DND-41 (cell line): ENCODE measurements at regions not wholly inside any gene's neighbourhood (a gene's known extent, or its start where the extent isn't known, plus 50 kb on each side); places are given as distances from the start of the nearest gene placed in this dataset.
A peak's percentile ranks its signal among the peaks of the same experiment; 100 is the strongest.

Experiments
- ATAC-seq: fragments of 200-7000 bp; cut with Tn5 transposase; 3 replicates; pipeline ENCODE4 v1.9.1; 2021; ENCODE audit warnings: low read depth; ENCODE audit not compliant: insufficient read depth
- DNase-seq: peaks from one replicate; pipeline ENCODE4 v3.0.0-alpha.2; 2020
- H2AFZ ChIP-seq: 2 replicates; pipeline ENCODE4 v1.6.0; 2012; ENCODE audit warnings: low read depth, low read length
- H3K27ac ChIP-seq: 2 replicates; pipeline ENCODE4 v1.5.1; 2012; ENCODE audit warnings: low read length, inconsistent platforms
- H3K27me3 ChIP-seq: fragments of 200-600 bp; sonication (generic); 2 replicates; pipeline ENCODE4 v1.6.0; 2012; ENCODE audit warnings: low read length, mild to moderate bottlenecking, inconsistent platforms; ENCODE audit not compliant: insufficient read depth, poor library complexity
- H3K36me3 ChIP-seq: 2 replicates; pipeline ENCODE4 v1.5.1; 2012; ENCODE audit warnings: low read length, inconsistent platforms; ENCODE audit not compliant: insufficient read depth
- H3K4me1 ChIP-seq: 2 replicates; pipeline ENCODE4 v1.5.1; 2012; ENCODE audit warnings: mild to moderate bottlenecking, low read length; ENCODE audit not compliant: insufficient read depth
- H3K4me2 ChIP-seq: 2 replicates; pipeline ENCODE4 v1.6.0; 2012; ENCODE audit warnings: mild to moderate bottlenecking, moderate library complexity, low read length, inconsistent platforms; ENCODE audit not compliant: insufficient read depth
- H3K4me3 ChIP-seq, 2 experiments: fragments of 200-600 bp in 1 of 2; shearing (Covaris generic) in 1 of 2; 2 replicates each; pipeline ENCODE4 v1.5.1; 2012 to 2016; ENCODE audit warnings: inconsistent platforms in 2 of 2, low read length in 2 of 2, mild to moderate bottlenecking in 2 of 2, low read depth in 1 of 2, moderate library complexity in 1 of 2
- H3K79me2 ChIP-seq: 2 replicates; pipeline ENCODE4 v1.6.0; 2012; ENCODE audit warnings: low read length, inconsistent platforms; ENCODE audit not compliant: insufficient read depth
- H3K9ac ChIP-seq: 2 replicates; pipeline ENCODE4 v1.6.0; 2012; ENCODE audit warnings: low read depth, mild to moderate bottlenecking, inconsistent platforms, low read length, moderate library complexity
- H3K9me3 ChIP-seq: 2 replicates; pipeline ENCODE4 v1.5.1; 2012; ENCODE audit warnings: low read length, moderate library complexity, mild to moderate bottlenecking, inconsistent platforms; ENCODE audit not compliant: insufficient read depth, severe bottlenecking
- H4K20me1 ChIP-seq: 2 replicates; pipeline ENCODE4 v1.6.0; 2012; ENCODE audit warnings: low read length; ENCODE audit not compliant: insufficient read depth
- CTCF ChIP-seq: IDR thresholded peaks from 2 replicates; pipeline ENCODE4 v1.5.1; 2012; ENCODE audit warnings: borderline replicate concordance, low read length, moderate library complexity, mild to moderate bottlenecking; ENCODE audit not compliant: poor library complexity, severe bottlenecking; ENCODE audit errors: extremely low read depth
- EZH2 ChIP-seq: IDR thresholded peaks from 3 replicates; pipeline ENCODE4 v1.6.1; 2012; ENCODE audit warnings: borderline replicate concordance, low read depth, mild to moderate bottlenecking, moderate library complexity, low read length, inconsistent platforms; ENCODE audit not compliant: severe bottlenecking

GRCh38 chr17:63039342-63039741, 73.3 kb downstream of the TANC2 start:
- H4K20me1 ChIP-seq: no peaks in the 10 kb centered on the region
- DNase-seq (peak; percentile 9), ATAC-seq (peak; percentile 60; the same call in 1 of the 3 replicates)
- no peak overlapping the region for H2AFZ ChIP-seq
- no peaks in the 10 kb centered on the region for H3K27me3 ChIP-seq
- 0 out of 2 replicates have a peak, but pooled peaks cover 3% of the 10 kb centered on the region for H3K4me1 ChIP-seq
- no peak overlapping the region for H3K4me2 ChIP-seq
- no peak overlapping the region for H3K4me3 ChIP-seq
- no peaks in the 10 kb centered on the region for H3K9me3 ChIP-seq
- H3K27ac ChIP-seq: no peak overlapping the region
- no peak overlapping the region for H3K9ac ChIP-seq
- no peaks in the 10 kb centered on the region for H3K79me2 ChIP-seq
- TF ChIP-seq EZH2 (no peak), CTCF (no peak)
- no peaks in the 10 kb centered on the region for H3K36me3 ChIP-seq

DNA sequence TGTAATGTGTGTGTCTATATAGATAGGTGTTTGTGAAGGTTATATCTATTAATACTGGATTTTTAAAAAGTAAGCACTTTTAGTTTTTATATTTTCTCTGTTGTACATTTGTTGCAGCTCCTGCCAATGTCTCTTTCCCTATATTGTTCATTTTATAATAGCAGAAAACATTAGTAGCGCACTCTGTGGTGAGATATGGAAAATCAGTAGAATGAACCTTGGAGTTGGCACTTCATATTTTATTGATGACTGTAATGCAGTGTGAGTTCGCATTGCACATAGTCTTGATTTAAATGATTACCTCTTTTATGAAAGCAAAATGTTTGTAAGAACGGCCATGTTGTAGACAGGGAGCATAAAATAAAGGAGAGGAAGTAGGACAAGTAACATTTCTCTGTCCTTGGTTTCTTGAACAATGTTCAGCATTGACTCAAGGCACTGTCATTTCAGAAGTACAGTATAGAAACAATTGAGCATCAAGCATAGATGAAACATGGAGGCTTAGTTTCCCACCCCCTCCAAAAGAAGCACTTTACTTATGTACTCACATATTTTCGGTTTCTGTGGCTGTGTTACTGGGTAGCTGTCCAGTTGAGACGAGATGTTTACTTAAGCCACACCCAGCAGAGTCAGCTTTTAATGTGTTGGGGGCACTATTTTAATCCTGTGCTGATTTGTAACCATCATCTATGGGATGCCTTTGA, 74.0 kb downstream of the TANC2 start:
- no peaks in the 10 kb centered on the region for H3K9me3 ChIP-seq
- no peak overlapping the region for H3K4me3 ChIP-seq
- DNase-seq: no peak
- H3K27ac ChIP-seq: no peak overlapping the region
- no peaks in the 10 kb centered on the region for H3K36me3 ChIP-seq
- H3K79me2 ChIP-seq: no peaks in the 10 kb centered on the region
- H3K4me1 ChIP-seq: 0 out of 2 replicates have a peak, but pooled peaks cover 3% of the 10 kb centered on the region
- H4K20me1 ChIP-seq: no peaks in the 10 kb centered on the region
- no peak overlapping the region for H3K9ac ChIP-seq
- no peak for ATAC-seq
- H3K4me2 ChIP-seq: no peak overlapping the region
- no peak for TF ChIP-seq EZH2
- H2AFZ ChIP-seq: no peak overlapping the region
- no peaks in the 10 kb centered on the region for H3K27me3 ChIP-seq

DNA sequence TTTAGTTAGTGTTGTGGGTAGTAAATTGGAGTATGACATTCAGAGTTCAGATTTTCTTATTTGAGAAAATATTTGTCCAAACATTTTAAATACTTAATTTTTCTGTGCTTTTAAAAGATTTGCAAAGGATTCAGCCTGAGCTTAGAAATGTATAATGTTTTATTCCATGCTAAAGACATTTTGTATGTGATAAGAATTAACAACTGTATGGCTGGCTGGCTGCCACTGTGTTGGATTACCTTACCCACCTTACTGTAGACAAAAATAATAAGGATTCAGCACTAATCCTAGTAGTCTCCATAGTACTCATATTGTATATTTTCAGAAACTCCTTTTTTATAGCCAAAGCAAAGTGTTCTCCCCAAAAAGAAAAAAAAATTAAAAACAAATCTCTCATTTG, 74.8 kb downstream of the TANC2 start:
- Histone ChIP-seq H3K27me3 (no peaks in the 10 kb centered on the region), H3K4me3 (no peak overlapping the region), H3K79me2 (no peaks in the 10 kb centered on the region), H3K9me3 (no peaks in the 10 kb centered on the region), H3K27ac (no peak overlapping the region), H3K4me2 (no peak overlapping the region), H2AFZ (no peak overlapping the region), H4K20me1 (no peaks in the 10 kb centered on the region), H3K9ac (no peak overlapping the region), H3K36me3 (no peaks in the 10 kb centered on the region), H3K4me1 (0 out of 2 replicates have a peak, but pooled peaks cover 3% of the 10 kb centered on the region)
- DNase-seq (no peak), ATAC-seq (no peak)
- TF ChIP-seq EZH2: no peak
- TF ChIP-seq CTCF: no peak

GRCh38 chr17:63041251-63041650, 75.2 kb downstream of the TANC2 start:
- Histone ChIP-seq H3K4me1 (0 out of 2 replicates have a peak, but pooled peaks cover 3% of the 10 kb centered on the region), H2AFZ (no peak overlapping the region), H4K20me1 (no peaks in the 10 kb centered on the region), H3K9me3 (no peaks in the 10 kb centered on the region), H3K27ac (no peak overlapping the region), H3K4me2 (no peak overlapping the region), H3K79me2 (no peaks in the 10 kb centered on the region), H3K9ac (no peak overlapping the region), H3K27me3 (no peaks in the 10 kb centered on the region), H3K4me3 (no peak overlapping the region), H3K36me3 (no peaks in the 10 kb centered on the region)
- TF ChIP-seq CTCF (no peak), EZH2 (no peak)
- ATAC-seq (no peak), DNase-seq (no peak)
